Type B pancreatic cell (in vitro differentiated cells): ENCODE measurements at regions not wholly inside any gene's neighbourhood (a gene's known extent, or its start where the extent isn't known, plus 50 kb on each side); places are given as distances from the start of the nearest gene placed in this dataset.
"Not testable (repeated sequence)": the region's sequence is repeated elsewhere in the genome, so short reads cannot be mapped to it uniquely, and the experiment has no call there.

Experiments used
- DNase-seq: peaks from one replicate; pipeline ENCODE4 v3.0.0; 2021; ENCODE audit warnings: mixed read lengths; ENCODE audit not compliant: unreplicated experiment; ENCODE audit errors: extremely low spot score
- H3K27ac Mint-ChIP-seq: 2 replicates; pipeline ENCODE4 v1.8.0; 2021; ENCODE audit warnings: mild to moderate bottlenecking, mixed read lengths
- H3K27me3 Mint-ChIP-seq: 2 replicates; pipeline ENCODE4 v1.8.0; 2021; ENCODE audit warnings: mixed read lengths
- H3K36me3 Mint-ChIP-seq: 2 replicates; pipeline ENCODE4 v1.8.0; 2021; ENCODE audit warnings: mixed read lengths
- H3K4me1 Mint-ChIP-seq: one replicate; pipeline ENCODE4 v1.8.0; 2021; ENCODE audit warnings: mixed read lengths; ENCODE audit not compliant: unreplicated experiment
- H3K4me3 Mint-ChIP-seq: 2 replicates; pipeline ENCODE4 v1.8.0; 2021; ENCODE audit warnings: mild to moderate bottlenecking, mixed read lengths
- H3K9me3 Mint-ChIP-seq: 2 replicates; pipeline ENCODE4 v1.8.0; 2021; ENCODE audit warnings: mixed read lengths
- TF ChIP-seq, protein P1 (sequence below): fragments of 200-600 bp; sonication (generic); conservative IDR thresholded peaks from 2 replicates; pipeline ENCODE4 v1.5.0; 2021; ENCODE audit warnings: antibody characterized with exemption, mild to moderate bottlenecking

DNA sequence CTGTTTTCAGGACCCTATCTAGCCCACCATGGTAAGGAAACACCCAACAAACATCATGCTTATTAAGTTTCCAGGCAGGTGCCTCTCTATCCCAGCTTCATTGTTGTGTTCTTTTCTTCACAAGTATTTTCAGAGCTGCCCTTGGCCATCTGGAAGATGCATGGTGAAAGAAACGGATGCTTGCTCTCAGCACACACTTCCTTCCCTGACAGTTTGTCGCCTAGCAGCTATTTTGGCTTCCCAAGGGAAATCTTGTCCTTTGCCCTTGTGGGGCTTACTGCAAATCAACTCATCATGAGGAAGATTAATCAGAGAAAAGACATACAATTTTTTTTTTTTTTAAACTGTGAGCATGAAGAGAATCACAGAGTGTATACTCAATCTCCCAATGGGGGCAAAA lies 128.8 kb downstream of the ASMT start:
- H3K4me3 Mint-ChIP-seq, result no peak overlapping the region
- TF ChIP-seq, protein P1, sequence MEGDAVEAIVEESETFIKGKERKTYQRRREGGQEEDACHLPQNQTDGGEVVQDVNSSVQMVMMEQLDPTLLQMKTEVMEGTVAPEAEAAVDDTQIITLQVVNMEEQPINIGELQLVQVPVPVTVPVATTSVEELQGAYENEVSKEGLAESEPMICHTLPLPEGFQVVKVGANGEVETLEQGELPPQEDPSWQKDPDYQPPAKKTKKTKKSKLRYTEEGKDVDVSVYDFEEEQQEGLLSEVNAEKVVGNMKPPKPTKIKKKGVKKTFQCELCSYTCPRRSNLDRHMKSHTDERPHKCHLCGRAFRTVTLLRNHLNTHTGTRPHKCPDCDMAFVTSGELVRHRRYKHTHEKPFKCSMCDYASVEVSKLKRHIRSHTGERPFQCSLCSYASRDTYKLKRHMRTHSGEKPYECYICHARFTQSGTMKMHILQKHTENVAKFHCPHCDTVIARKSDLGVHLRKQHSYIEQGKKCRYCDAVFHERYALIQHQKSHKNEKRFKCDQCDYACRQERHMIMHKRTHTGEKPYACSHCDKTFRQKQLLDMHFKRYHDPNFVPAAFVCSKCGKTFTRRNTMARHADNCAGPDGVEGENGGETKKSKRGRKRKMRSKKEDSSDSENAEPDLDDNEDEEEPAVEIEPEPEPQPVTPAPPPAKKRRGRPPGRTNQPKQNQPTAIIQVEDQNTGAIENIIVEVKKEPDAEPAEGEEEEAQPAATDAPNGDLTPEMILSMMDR, result no peak
- no peak for DNase-seq
- H3K27ac Mint-ChIP-seq, result no peak overlapping the region
- H3K36me3 Mint-ChIP-seq, result no peaks in the 10 kb centered on the region
- peaks cover 14% of the 10 kb centered on the region for H3K9me3 Mint-ChIP-seq
- peaks cover 9% of the 10 kb centered on the region for H3K27me3 Mint-ChIP-seq
- H3K4me1 Mint-ChIP-seq, result no peaks in the 10 kb centered on the region

DNA sequence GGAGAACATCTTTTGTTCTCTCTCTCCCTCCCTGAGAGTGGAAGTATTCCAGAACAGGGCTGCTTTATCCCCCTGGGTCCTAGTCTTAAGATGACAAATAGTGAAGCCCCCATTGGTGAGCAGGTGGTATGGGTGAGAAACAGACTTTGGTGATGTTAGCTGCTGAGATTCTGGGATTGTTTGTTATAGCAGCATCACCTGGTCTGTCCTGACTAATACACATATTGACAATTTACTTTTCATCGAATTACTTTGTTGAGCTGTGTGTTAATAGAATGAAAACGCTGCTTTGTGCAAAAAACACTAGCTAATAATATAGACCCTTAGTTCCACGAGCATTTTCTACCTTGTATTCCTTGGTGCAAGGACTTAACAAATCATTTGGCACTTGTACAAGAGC lies 133.5 kb downstream of the ASMT start:
- H3K27ac Mint-ChIP-seq, result no peak overlapping the region
- peaks cover 9% of the 10 kb centered on the region for H3K27me3 Mint-ChIP-seq
- no peaks in the 10 kb centered on the region for H3K4me1 Mint-ChIP-seq
- H3K4me3 Mint-ChIP-seq, result no peak overlapping the region
- H3K36me3 Mint-ChIP-seq, result no peaks in the 10 kb centered on the region
- TF ChIP-seq, protein P1, result no peak
- H3K9me3 Mint-ChIP-seq, result peaks cover 11% of the 10 kb centered on the region
- no peak for DNase-seq

DNA sequence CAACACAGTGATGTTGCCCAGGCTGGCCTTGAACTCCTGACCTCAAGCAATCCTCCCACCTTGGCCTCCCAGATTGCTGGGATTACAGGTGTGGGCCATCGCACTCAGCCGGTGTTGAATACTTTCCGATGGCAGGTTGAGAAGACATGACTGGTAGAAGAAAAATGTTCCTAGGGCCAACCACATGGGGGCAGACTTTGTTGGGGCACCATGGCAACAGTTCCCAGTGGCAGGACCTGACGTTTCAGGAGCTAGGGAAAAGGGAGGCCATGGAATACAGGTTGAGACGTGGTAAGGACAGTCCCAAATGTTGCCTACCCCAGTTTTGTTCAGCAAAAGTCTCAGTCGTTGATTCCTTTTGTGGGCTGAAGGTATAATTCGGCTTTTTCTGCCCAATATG lies 134.6 kb downstream of the ASMT start:
- Mint-ChIP-seq H3K36me3 (no peaks in the 10 kb centered on the region), H3K4me1 (no peaks in the 10 kb centered on the region), H3K4me3 (no peak overlapping the region), H3K9me3 (peaks cover 4% of the 10 kb centered on the region), H3K27me3 (peaks cover 6% of the 10 kb centered on the region), H3K27ac (no peak overlapping the region)
- TF ChIP-seq, protein P1, result peak; percentile 33
- no peak for DNase-seq

DNA sequence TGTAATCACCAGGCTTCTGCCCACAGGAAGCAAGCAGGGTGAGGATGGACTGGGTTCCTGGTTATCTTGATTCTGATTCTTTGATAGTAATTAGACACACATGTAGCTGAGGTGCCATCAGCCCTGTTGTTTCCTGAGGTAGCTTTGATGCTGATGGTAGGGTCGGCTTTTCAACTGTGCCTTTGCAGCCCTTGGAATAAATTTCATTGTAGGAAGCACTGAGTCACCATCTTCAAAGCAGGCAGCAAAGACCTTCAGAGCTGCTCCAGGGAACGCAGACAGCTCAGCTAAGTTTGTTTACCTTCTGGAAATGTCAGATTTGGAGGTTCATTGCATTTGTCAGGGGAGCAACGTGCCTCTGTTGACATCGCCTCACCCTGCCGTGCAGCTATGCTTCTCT lies 135.4 kb downstream of the ASMT start:
- TF ChIP-seq, protein P1, result no peak
- Mint-ChIP-seq H3K36me3 (no peaks in the 10 kb centered on the region), H3K4me1 (no peaks in the 10 kb centered on the region), H3K9me3 (no peaks in the 10 kb centered on the region), H3K27ac (no peak overlapping the region), H3K4me3 (no peak overlapping the region), H3K27me3 (peaks cover 6% of the 10 kb centered on the region)
- no peak for DNase-seq

DNA sequence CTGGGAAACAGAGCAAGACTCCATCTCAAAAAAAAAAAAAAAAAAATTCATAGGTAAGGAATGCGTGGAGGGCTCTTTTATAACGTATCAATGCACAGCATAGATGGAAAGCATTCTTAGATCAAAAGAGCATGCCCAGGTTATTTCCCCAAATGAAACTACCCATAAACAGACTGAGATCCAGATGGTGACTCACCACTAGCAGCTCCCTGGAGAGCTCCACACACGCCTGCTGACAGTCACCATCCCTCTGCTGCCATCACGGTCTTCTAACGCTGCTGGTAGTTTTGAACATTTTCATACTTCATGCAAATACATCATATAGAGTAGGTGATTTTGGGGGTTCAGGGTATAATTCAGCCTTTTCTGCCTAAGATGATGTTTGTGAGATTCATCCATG lies 136.9 kb downstream of the ASMT start:
- Mint-ChIP-seq H3K4me3 (no peak overlapping the region), H3K9me3 (no peaks in the 10 kb centered on the region), H3K27me3 (peaks cover 2% of the 10 kb centered on the region), H3K27ac (no peak overlapping the region), H3K4me1 (no peaks in the 10 kb centered on the region), H3K36me3 (no peaks in the 10 kb centered on the region)
- TF ChIP-seq, protein P1, result no peak
- no peak for DNase-seq

DNA sequence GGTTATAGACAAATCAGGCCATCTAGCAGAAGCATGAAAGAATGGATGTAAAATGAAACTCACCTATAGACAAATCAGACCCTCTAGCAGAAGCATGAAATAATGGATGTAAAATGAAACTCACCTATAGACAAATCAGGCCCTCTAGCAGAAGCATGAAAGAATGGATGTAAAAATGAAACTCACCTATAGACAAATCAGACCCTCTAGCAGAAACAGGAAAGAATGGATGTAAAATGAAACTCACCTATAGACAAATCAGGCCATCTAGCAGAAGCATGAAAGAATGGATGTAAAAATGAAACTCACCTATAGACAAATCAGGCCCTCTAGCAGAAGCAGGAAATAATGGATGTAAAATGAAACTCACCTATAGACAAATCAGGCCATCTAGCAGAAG lies 137.9 kb downstream of the ASMT start:
- not testable (repeated sequence) for H3K27ac Mint-ChIP-seq, DNase-seq, H3K9me3 Mint-ChIP-seq, H3K4me1 Mint-ChIP-seq, H3K27me3 Mint-ChIP-seq, H3K4me3 Mint-ChIP-seq, H3K36me3 Mint-ChIP-seq
